ENCODE measurements at regions not wholly inside any gene's neighbourhood (a gene's known extent, or its start where the extent isn't known, plus 50 kb on each side); places are given as distances from the start of the nearest gene placed in this dataset.

GRCh38 chr1:60387175-60387574 lies 313.6 kb upstream of the C1orf87 start:
- intact Hi-C loops (cut with DNase I), result no loop called here

DNA sequence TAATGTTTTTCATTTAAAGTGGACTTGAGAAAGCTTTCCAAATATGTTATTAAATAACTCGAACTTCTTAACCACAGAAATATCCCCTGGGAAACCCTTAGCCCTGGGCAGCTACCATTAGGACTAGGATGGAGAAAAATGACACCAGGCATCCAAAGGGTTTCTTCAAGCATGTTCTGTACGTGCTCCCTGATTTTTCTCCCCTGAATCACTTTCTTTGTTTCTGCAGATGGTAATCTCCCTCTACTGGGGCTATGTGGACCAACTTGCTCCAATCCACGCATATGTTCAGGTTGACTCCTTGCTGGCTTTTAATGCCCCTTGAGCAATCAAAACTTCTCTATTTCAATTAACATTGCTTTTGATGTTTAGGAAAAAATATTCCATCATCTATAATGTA lies 312.7 kb upstream of the C1orf87 start:
- no peak for DNase-seq (ENCODE audit: low spot score)
- intact Hi-C loops (cut with DNase I), result no loop called here

More at GRCh38 chr1:60387175-60387574, 313.6 kb upstream of the C1orf87 start:
- DNase-seq (ENCODE audit: low spot score), result no peak

DNA sequence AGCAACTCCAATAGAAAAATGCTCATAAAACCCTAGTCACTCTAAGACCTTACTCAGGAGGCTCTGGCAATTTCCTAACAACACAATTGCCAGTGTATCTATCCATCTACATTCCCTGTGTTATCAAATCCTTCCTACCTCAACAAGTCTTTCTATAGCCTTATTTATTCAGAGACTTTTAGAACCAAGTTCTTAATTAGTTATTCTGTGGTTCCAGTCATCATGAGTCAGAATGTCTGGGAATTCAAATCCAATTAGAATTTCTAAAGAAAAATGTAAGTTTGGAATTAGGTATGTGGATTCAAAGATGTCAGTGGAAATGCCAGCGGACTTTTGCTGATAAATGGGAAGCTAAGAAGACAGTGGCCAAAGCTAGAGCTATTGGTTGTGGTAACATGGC lies 302.6 kb upstream of the C1orf87 start:
- intact Hi-C loops (cut with DNase I), result no loop called here
- no peak for DNase-seq (ENCODE audit: low spot score)

GRCh38 chr1:60374537-60374936 lies 301.0 kb upstream of the C1orf87 start:
- intact Hi-C loops (cut with DNase I), result no loop called here
- DNase-seq (ENCODE audit: low spot score), result no peak

DNA sequence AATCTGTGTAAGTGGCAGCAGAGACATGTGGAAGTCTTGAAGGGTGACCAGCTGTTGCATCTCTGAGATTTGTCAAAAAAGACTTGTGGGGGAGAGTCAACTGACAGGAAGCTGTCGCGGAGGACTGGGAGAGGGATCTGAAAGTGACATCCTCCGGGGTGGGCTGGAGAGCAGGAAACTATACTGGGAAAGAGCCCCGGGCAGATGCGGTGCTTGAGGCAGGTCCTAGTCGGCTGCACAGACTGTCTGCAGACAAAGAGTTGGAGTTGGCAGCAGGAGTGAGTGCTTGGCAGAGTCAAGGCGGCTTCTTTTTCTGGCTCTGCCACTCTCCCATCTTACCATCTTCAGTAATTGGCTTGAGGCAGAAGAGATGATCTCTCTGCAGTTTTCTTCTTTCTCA lies 294.0 kb upstream of the C1orf87 start:
- intact Hi-C loops (cut with DNase I), result no loop called here
- no peak for DNase-seq (ENCODE audit: low spot score)

- DNase-seq (ENCODE audit: low spot score), result no peak
- intact Hi-C loops (cut with DNase I), result no loop called here
Measured at GRCh38 chr1:60359431-60359830, 285.9 kb upstream of the C1orf87 start.

DNA sequence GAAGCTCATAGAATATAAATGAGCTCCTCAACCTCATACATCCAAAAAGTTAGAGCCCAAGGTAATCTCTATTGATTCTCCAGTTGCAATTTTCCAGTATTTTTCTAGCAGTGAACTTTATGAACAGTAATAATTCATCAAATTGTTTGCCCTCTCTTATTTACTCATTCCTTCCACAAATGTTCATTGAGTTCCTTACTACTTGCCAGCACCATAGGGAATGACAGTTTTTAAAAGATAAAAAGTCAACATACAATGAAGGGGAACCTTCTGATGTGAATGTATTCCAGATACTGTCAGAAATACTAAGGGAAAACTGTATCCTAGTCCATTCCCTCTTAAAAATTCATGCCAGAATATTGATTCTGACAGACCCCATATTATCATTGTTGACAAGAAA lies 277.0 kb upstream of the C1orf87 start:
- intact Hi-C loops (cut with DNase I), result no loop called here
- no peak for DNase-seq (ENCODE audit: low spot score)

- intact Hi-C loops (cut with DNase I), result no loop called here
Measured at GRCh38 chr1:60348884-60349283, 275.3 kb upstream of the C1orf87 start.

GRCh38 chr1:60345621-60346020 lies 272.1 kb upstream of the C1orf87 start:
- intact Hi-C loops (cut with DNase I), result no loop called here
- no peak for DNase-seq (ENCODE audit: low spot score)

More at GRCh38 chr1:60348884-60349283, 275.3 kb upstream of the C1orf87 start:
- no peak for DNase-seq (ENCODE audit: low spot score)

GRCh38 chr1:60345049-60345448 lies 271.5 kb upstream of the C1orf87 start:
- intact Hi-C loops (cut with DNase I), result no loop called here
- no peak for DNase-seq (ENCODE audit: low spot score)

DNA sequence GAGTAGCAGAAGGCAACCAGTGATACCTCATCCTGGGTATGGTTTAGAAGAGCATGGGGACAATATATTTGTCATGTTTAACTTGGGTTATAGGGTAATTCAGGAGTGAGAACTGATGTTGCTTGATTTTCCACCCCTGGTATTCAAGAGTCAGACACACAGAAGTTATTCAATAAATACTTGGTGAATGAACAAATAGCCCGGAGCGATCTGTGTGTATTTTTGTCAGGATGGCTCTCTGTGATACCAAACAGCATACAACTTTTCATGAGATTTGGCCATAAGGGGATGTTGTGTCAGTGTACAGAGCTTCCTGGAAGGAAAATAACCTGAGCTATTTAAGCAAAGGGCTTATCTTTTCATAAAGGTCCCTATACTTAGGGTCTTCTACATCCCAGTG lies 270.2 kb upstream of the C1orf87 start:
- no peak for DNase-seq (ENCODE audit: low spot score)
- intact Hi-C loops (cut with DNase I), result no loop called here

- no peak for DNase-seq (ENCODE audit: low spot score)
- intact Hi-C loops (cut with DNase I), result no loop called here
Measured at GRCh38 chr1:60342569-60342968, 269.0 kb upstream of the C1orf87 start.

- intact Hi-C loops (cut with DNase I), result no loop called here
- DNase-seq (ENCODE audit: low spot score), result no peak
Measured at GRCh38 chr1:60341274-60341673, 267.7 kb upstream of the C1orf87 start.

DNA sequence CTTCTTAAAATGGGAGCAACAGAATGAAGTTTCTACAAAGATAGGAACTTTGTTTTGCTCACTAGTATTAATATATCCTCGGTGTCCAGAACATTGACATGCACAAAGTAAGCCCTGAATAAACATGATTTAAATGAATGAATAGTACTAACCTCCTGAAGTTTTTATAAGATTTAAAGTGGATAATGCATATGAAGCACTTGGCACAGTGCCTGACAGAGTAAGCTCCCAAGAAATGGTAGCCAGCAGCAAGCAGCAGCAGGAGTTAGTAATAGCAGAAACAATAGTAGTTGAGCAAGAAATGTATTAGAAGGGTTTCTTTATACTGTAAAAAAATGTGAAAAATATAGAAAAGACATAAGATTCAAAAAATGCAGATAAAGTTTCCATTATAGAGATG lies 258.1 kb upstream of the C1orf87 start:
- intact Hi-C loops (cut with DNase I), result no loop called here
- DNase-seq (ENCODE audit: low spot score), result no peak

- intact Hi-C loops (cut with DNase I), result no loop called here
- DNase-seq (ENCODE audit: low spot score), result no peak
Measured at GRCh38 chr1:60329651-60330050, 256.1 kb upstream of the C1orf87 start.

DNA sequence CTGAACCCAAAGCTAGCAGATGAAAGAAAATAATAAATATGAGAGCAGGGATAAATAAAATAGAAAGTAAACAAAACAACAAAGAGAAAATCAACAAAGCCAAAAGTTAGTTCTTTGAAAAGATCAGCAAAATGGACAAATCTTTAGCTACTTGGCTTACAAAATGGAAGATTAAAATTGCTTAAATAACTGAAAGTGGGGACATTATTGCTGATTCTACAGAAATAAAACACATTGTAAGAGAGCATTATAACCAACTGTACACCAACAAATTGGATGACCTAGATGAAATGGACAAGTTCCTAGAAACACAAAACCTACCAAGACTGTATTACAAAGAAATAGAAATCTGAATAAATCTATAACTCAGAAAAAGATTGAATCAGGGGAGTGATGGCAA lies 238.3 kb upstream of the C1orf87 start:
- DNase-seq (ENCODE audit: low spot score), result no peak
- intact Hi-C loops (cut with DNase I), result no loop called here

GRCh38 chr1:60299581-60299980 lies 226.0 kb upstream of the C1orf87 start:
- no peak for DNase-seq (ENCODE audit: low spot score)

DNA sequence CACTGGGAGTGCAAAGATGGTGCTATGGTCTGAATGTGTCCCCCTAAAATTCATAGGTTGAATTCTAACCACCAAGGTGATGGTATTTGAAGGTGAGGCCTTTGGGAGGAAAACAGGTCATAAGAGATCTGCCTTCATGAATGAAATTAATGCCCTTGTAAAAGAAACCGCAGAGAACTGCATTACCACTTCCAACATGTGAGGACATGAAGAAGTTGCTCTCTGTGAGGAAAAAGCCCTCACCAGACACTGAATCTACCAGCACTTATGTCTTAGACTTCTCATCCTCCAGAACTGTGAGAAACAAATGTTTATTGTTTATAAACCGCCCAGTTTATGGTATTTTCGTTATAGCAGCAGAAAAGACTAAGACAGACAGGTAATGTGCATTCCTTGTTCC lies 224.7 kb upstream of the C1orf87 start:
- intact Hi-C loops (cut with DNase I), result no loop called here
- DNase-seq (ENCODE audit: low spot score), result no peak

More at GRCh38 chr1:60299581-60299980, 226.0 kb upstream of the C1orf87 start:
- intact Hi-C loops (cut with DNase I), result no loop called here

- no peak for DNase-seq (ENCODE audit: low spot score)
- intact Hi-C loops (cut with DNase I), result no loop called here
Measured at GRCh38 chr1:60296794-60297193, 223.2 kb upstream of the C1orf87 start.

DNA sequence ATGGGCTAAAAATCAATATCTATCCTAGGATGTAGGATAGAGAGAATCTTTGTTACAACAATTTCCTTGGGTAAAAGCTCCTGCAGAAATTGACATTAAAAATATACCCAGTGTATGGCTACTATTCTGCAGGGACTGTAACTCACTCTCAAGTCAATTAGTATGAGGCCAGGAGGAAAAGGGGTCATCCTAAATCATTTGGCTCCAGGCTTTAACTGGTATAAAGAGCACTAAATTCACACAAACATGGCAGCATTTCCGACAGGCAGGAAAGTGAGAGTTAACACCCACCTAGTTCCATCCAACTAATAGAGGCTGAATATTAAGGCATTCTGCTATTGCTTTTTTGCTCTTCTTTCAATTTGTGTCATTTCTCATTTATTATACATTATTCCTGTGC lies 218.6 kb upstream of the C1orf87 start:
- intact Hi-C loops (cut with DNase I), result no loop called here
- DNase-seq (ENCODE audit: low spot score), result no peak

DNA sequence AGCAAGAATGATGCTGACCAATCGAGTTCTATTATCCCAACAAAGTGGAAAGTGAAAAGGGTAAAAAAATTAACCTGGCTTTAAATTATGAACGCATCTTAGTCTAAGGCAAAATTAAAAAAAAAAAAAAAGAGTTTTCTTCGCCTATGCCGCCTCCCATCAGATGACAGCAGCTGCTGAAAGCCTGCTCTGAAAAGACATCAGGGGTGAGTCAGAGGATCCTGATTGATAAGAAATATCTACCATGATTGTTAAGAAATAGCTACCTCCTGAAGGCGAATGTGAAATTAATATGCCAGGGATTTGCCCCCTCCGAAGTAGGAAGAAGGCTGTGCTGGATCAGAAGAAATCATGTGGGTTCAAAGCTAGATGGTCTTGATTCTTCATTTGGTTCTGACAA lies 216.8 kb upstream of the C1orf87 start:
- intact Hi-C loops (cut with DNase I), result no loop called here
- no peak for DNase-seq (ENCODE audit: low spot score)

DNA sequence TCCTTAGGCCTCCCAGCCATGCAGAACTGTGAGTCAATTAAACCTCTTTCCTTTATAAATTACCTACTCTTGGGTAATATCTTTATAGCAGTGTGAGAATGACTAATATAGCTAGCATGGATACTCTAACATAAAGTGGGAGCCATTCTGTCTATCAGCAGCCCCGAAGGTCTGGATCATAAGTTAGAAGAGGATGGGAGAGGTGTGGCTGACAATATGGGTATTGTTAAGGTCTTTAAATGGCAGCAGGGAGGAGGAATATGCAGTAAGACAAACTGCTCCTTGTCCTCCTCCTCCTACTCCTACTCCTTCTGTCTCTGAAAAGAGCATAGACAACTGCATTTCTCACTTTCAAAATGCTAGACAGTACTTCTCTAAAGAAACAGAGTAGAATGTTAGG lies 214.0 kb upstream of the C1orf87 start:
- intact Hi-C loops (cut with DNase I), result loop anchor here (10.0 kb wide), 1 partner anchor 1567 kb away; no protein-coding TSS in a partner anchor
- no peak for DNase-seq (ENCODE audit: low spot score)
